HK-2 (cell line): ENCODE measurements at regions not wholly inside any gene's neighbourhood (a gene's known extent, or its start where the extent isn't known, plus 50 kb on each side); places are given as distances from the start of the nearest gene placed in this dataset.

Source experiments
- DNase-seq: peaks from one replicate; pipeline ENCODE4 v3.0.0-alpha.2; 2018; ENCODE audit not compliant: unreplicated experiment

GRCh38 chr6:44012078-44012493 is 115.2 kb downstream of the MRPL14 start:
- peak; percentile 74 for DNase-seq

- DNase-seq = no peak
Observed at GRCh38 chr6:44011350-44011920, 115.8 kb downstream of the MRPL14 start.

GRCh38 chr6:44010411-44011349 is 116.6 kb downstream of the MRPL14 start:
- peak; percentile 97 for DNase-seq

- DNase-seq = peak; percentile 78
Observed at GRCh38 chr6:44009425-44010321, 117.6 kb downstream of the MRPL14 start.

- no peak for DNase-seq
Observed at GRCh38 chr6:44008821-44009370, 118.4 kb downstream of the MRPL14 start.

- DNase-seq = no peak
Observed at GRCh38 chr6:44007818-44008621, 119.2 kb downstream of the MRPL14 start.

- DNase-seq = no peak
Observed at GRCh38 chr6:44006872-44007303, 120.4 kb downstream of the MRPL14 start.

- peak; percentile 67 for DNase-seq
Observed at GRCh38 chr6:44006123-44006871, 121.0 kb downstream of the MRPL14 start.

- no peak for DNase-seq
Observed at GRCh38 chr6:44005507-44005903, 121.7 kb downstream of the MRPL14 start.

- DNase-seq = peak; percentile 67
Observed at GRCh38 chr6:44004625-44005506, 122.4 kb downstream of the MRPL14 start.

- no peak for DNase-seq
Observed at GRCh38 chr6:44004136-44004535, 123.1 kb downstream of the MRPL14 start.

GRCh38 chr6:44003345-44004061 is 123.7 kb downstream of the MRPL14 start:
- DNase-seq = peak; percentile 80

- DNase-seq = peak; percentile 95
Observed at GRCh38 chr6:44002593-44003344, 124.5 kb downstream of the MRPL14 start.

GRCh38 chr6:44002067-44002592 is 125.1 kb downstream of the MRPL14 start:
- no peak for DNase-seq

- peak; percentile 51 for DNase-seq
Observed at GRCh38 chr6:44001318-44002066, 125.8 kb downstream of the MRPL14 start.

- DNase-seq = no peak
Observed at GRCh38 chr6:44000164-44000842, 126.9 kb downstream of the MRPL14 start.
